HCT116 (cell line): ENCODE measurements at regions not wholly inside any gene's neighbourhood (a gene's known extent, or its start where the extent isn't known, plus 50 kb on each side); places are given as distances from the start of the nearest gene placed in this dataset.

Experiments
- ATAC-seq: fragments of 200-7000 bp; cut with Tn5 transposase; 2 replicates; pipeline ENCODE4 v1.9.1; 2020; ENCODE audit warnings: mild to moderate bottlenecking, moderate library complexity
- BruUV-seq: library from RNA; stranded (reverse); fragments of 400-500 nt; replicated peaks from 2 replicates; lab custom pipeline; 2021; lab: Mats Ljungman, UMichigan
- CTCF ChIA-PET: fragments of 300-600 bp; sonication (Branson Sonifier 250); formaldehyde crosslinking; loops from one replicate; lab custom pipeline; 2021; ENCODE audit warnings: antibody characterized with exemption; lab: Charles Lee
- POLR2A ChIA-PET: fragments of 300-600, 350-600 bp; sonication (Branson Sonifier 250); formaldehyde crosslinking; loops from one replicate; lab custom pipeline; 2021; ENCODE audit warnings: antibody characterized with exemption; lab: Charles Lee
- RAD21 ChIA-PET, 2 experiments: fragments of 300-600 bp; sonication (Branson Sonifier 250); formaldehyde crosslinking; loops; one replicate each; lab custom pipeline; 2023; ENCODE audit warnings: low total read pairs in 2 of 2; ENCODE audit not compliant: uncharacterized antibody in 2 of 2, unreplicated experiment in 2 of 2, low non-redundant PET in 1 of 2; lab: Charles Lee
- DNase-seq: peaks from one replicate; pipeline ENCODE4 v3.0.0-alpha.2; 2010; ENCODE audit warnings: low read depth, low spot score
- H2AFZ ChIP-seq: fragments of 200-600 bp; shearing (Covaris generic), sonication (generic); 2 replicates; pipeline ENCODE4 v1.6.1; 2017; ENCODE audit warnings: low read depth, mixed run types, mixed read lengths, antibody characterized with exemption, low read length; ENCODE audit not compliant: poor library complexity, severe bottlenecking
- H3K27ac ChIP-seq: 2 replicates; pipeline ENCODE4 v1.5.1; 2012; ENCODE audit warnings: low read depth, low read length
- H3K27me3 ChIP-seq: fragments of 200-600 bp; sonication (generic); 2 replicates; pipeline ENCODE4 v1.6.1; 2016; ENCODE audit warnings: mixed run types, low read length, mixed read lengths; ENCODE audit not compliant: insufficient read depth
- H3K36me3 ChIP-seq, 2 experiments: fragments of 200-500 bp in 1 of 2; fragments of 200-600 bp in 1 of 2; sonication (Bioruptor generic) in 1 of 2; sonication (generic) in 1 of 2; 2 replicates each; pipeline versions ENCODE4 v1.5.1 to v1.6.1; 2014 to 2016; ENCODE audit warnings: low read length in 2 of 2, inconsistent platforms in 1 of 2, mixed read lengths in 1 of 2, mixed run types in 1 of 2; ENCODE audit not compliant: insufficient read depth in 2 of 2, control insufficient read depth in 1 of 2
- H3K4me1 ChIP-seq, 2 experiments: fragments of 200-600 bp in 1 of 2; sonication (generic) in 1 of 2; 2 replicates each; pipeline versions ENCODE4 v1.5.1 to v1.6.1; 2012 to 2017; ENCODE audit warnings: low read length in 2 of 2, inconsistent platforms in 1 of 2, mild to moderate bottlenecking in 1 of 2, mixed read lengths in 1 of 2, mixed run types in 1 of 2, moderate library complexity in 1 of 2; ENCODE audit not compliant: insufficient read depth in 2 of 2, control insufficient read depth in 1 of 2
- H3K4me2 ChIP-seq: fragments of 200-600 bp; sonication (generic); 2 replicates; pipeline ENCODE4 v1.6.1; 2017; ENCODE audit warnings: mixed run types, low read length, mixed read lengths
- H3K4me3 ChIP-seq, 2 experiments: fragments of 200-600 bp in 1 of 2; sonication (generic) in 1 of 2; replicated peaks in 1 of 2; 2 replicates each; pipeline ENCODE4 v1.5.1; 2011 to 2016; ENCODE audit warnings: low read length in 2 of 2, control low read depth in 1 of 2, low read depth in 1 of 2, mild to moderate bottlenecking in 1 of 2, mixed read lengths in 1 of 2, mixed run types in 1 of 2
- H3K79me2 ChIP-seq: fragments of 200-600 bp; sonication (generic); 2 replicates; pipeline ENCODE4 v1.6.1; 2017; ENCODE audit warnings: mild to moderate bottlenecking, mixed run types, low read length, moderate library complexity, mixed read lengths; ENCODE audit not compliant: insufficient read depth
- H3K9ac ChIP-seq: fragments of 200-600 bp; sonication (generic); 2 replicates; pipeline ENCODE4 v1.6.1; 2016; ENCODE audit warnings: low read length, mixed read lengths
- H3K9me2 ChIP-seq: fragments of 200-600 bp; sonication (generic), shearing (Covaris generic); 2 replicates; pipeline ENCODE4 v1.6.1; 2017; ENCODE audit warnings: mixed run types, mild to moderate bottlenecking, moderate library complexity; ENCODE audit not compliant: insufficient read depth
- H3K9me3 ChIP-seq, 2 experiments: fragments of 200-500 bp in 1 of 2; fragments of 200-600 bp in 1 of 2; sonication (Bioruptor generic) in 1 of 2; sonication (generic) in 1 of 2; 2 replicates each; pipeline ENCODE4 v1.6.1; 2014 to 2017; ENCODE audit warnings: low read length in 2 of 2, mixed read lengths in 2 of 2, inconsistent platforms in 1 of 2, low read depth in 1 of 2, mild to moderate bottlenecking in 1 of 2, mixed run types in 1 of 2, moderate library complexity in 1 of 2; ENCODE audit not compliant: control insufficient read depth in 1 of 2, insufficient read depth in 1 of 2
- H4K20me1 ChIP-seq: fragments of 200-600 bp; sonication (generic), shearing (Covaris generic); 2 replicates; pipeline ENCODE4 v1.6.1; 2017; ENCODE audit warnings: mixed run types, mild to moderate bottlenecking, moderate library complexity; ENCODE audit not compliant: insufficient read depth
- CEBPB ChIP-seq: IDR thresholded peaks from 2 replicates; pipeline ENCODE4 v1.6.1; 2012; ENCODE audit warnings: low read depth
- EGR1 ChIP-seq: IDR thresholded peaks from 2 replicates; pipeline ENCODE4 v1.6.1; 2012; ENCODE audit warnings: low read depth
- ELF1 ChIP-seq: IDR thresholded peaks from 2 replicates; pipeline ENCODE4 v1.6.1; 2012; ENCODE audit warnings: low read depth, borderline replicate concordance
- JUND ChIP-seq: IDR thresholded peaks from 2 replicates; pipeline ENCODE4 v1.6.1; 2012
- POLR2A ChIP-seq: IDR thresholded peaks from 2 replicates; pipeline ENCODE4 v1.7.0; 2011; ENCODE audit warnings: borderline replicate concordance; ENCODE audit not compliant: insufficient read depth, insufficient read length; ENCODE audit errors: extremely low read depth
- POLR2AphosphoS5 ChIP-seq: IDR thresholded peaks from 2 replicates; pipeline ENCODE4 v1.6.1; 2011; ENCODE audit warnings: mild to moderate bottlenecking, low read depth, low read length, moderate library complexity
- RAD21 ChIP-seq: IDR thresholded peaks from 2 replicates; pipeline ENCODE4 v1.6.1; 2012; ENCODE audit warnings: low read depth, mild to moderate bottlenecking
- REST ChIP-seq: IDR thresholded peaks from 2 replicates; pipeline ENCODE4 v1.6.1; 2012; ENCODE audit warnings: low read depth
- SIN3A ChIP-seq: IDR thresholded peaks from 2 replicates; pipeline ENCODE4 v1.6.1; 2012; ENCODE audit warnings: low read depth
- SP1 ChIP-seq: IDR thresholded peaks from 2 replicates; pipeline ENCODE4 v1.6.1; 2012; ENCODE audit warnings: low read depth
- YY1 ChIP-seq: IDR thresholded peaks from 2 replicates; pipeline ENCODE4 v1.6.1; 2011; ENCODE audit warnings: low read length, low read depth, moderate library complexity, mild to moderate bottlenecking; ENCODE audit not compliant: insufficient replicate concordance; ENCODE audit errors: extremely low read depth
- intact Hi-C: fragments of 100-400 bp; cut with micrococcal nuclease; formaldehyde crosslinking; loops from 2 replicates; pipeline ENCODE4 v1.10.0; 2022
- TF ChIP-seq, protein P1 (sequence below): IDR thresholded peaks from 2 replicates; pipeline ENCODE4 v1.6.1; 2011; ENCODE audit warnings: mild to moderate bottlenecking, low read length, moderate library complexity; ENCODE audit not compliant: insufficient replicate concordance; ENCODE audit errors: extremely low read depth
- TF ChIP-seq, protein P2 (sequence below), 3 experiments: fragments of 200-600 bp in 1 of 3; sonication (generic) in 1 of 3; IDR thresholded peaks in 2 of 3; conservative IDR thresholded peaks in 1 of 3; 2 replicates each; pipeline ENCODE4 v1.5.1; 2012 to 2017; ENCODE audit warnings: low read depth in 2 of 3, low read length in 2 of 3, antibody characterized with exemption in 1 of 3, borderline replicate concordance in 1 of 3, control low read depth in 1 of 3, mild to moderate bottlenecking in 1 of 3, mixed read lengths in 1 of 3, mixed run types in 1 of 3, moderate library complexity in 1 of 3; ENCODE audit not compliant: insufficient read depth in 1 of 3

DNA sequence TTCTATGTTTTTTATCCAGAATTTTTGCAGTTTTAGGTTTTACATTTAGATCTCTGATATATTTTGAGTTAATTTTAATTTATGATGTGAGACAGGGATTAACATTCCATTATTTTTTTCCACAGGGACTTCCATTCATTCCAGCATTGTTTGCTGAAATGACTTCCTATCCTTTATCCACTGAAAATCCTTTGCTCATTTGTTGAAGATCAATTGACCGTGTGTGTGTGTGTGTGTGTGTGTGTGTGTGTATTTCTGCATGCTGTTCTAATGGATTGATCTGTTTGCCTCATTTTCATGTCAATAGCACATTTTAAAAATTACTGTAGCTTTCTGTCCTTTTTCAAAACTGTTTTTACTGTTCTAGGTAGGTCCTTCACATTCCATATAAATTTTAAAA, 480.3 kb downstream of the DSC3 start:
- H3K9me3 ChIP-seq = no peaks in the 10 kb centered on the region
- ChIA-PET POLR2A (no interaction called here), CTCF (no interaction called here), RAD21 (no interaction called here)
- ATAC-seq (no peak), DNase-seq (no peak)
- intact Hi-C loops = no loop called here
- H3K4me2 ChIP-seq = no peak overlapping the region
- no peak overlapping the region for H3K9ac ChIP-seq
- H3K27me3 ChIP-seq = no peaks in the 10 kb centered on the region
- H3K79me2 ChIP-seq = no peaks in the 10 kb centered on the region
- no TSS peak for BruUV-seq
- no peaks in the 10 kb centered on the region for H4K20me1 ChIP-seq
- no peaks in the 10 kb centered on the region for H3K36me3 ChIP-seq
- no peak overlapping the region for H3K4me3 ChIP-seq
- no peaks in the 10 kb centered on the region for H3K4me1 ChIP-seq
- H3K27ac ChIP-seq = no peak overlapping the region
- H3K9me2 ChIP-seq = no peaks in the 10 kb centered on the region
- no peak for TF ChIP-seq EGR1
- no peak for TF ChIP-seq POLR2AphosphoS5
- TF ChIP-seq, protein P1, sequence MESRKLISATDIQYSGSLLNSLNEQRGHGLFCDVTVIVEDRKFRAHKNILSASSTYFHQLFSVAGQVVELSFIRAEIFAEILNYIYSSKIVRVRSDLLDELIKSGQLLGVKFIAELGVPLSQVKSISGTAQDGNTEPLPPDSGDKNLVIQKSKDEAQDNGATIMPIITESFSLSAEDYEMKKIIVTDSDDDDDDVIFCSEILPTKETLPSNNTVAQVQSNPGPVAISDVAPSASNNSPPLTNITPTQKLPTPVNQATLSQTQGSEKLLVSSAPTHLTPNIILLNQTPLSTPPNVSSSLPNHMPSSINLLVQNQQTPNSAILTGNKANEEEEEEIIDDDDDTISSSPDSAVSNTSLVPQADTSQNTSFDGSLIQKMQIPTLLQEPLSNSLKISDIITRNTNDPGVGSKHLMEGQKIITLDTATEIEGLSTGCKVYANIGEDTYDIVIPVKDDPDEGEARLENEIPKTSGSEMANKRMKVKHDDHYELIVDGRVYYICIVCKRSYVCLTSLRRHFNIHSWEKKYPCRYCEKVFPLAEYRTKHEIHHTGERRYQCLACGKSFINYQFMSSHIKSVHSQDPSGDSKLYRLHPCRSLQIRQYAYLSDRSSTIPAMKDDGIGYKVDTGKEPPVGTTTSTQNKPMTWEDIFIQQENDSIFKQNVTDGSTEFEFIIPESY = no peak
- H2AFZ ChIP-seq = no peak overlapping the region

DNA sequence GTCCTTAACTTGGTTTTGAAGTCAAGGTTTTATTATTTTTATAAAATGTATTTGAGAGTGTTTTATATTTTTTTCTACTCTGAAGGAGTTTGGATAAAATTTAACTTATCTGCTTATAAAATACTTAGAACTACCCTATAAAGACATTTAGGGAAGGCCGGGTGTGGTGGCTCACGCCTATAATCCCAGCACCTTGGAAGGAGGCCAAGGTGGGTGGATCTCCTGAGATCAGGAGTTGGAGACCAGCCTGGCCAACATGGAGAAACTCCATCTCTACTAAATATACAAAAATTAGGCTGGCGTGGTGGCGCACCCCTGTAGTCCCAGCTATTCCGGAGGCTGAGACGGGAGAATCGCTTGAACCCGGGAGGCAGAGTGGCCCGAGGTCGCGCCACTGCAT, 486.4 kb downstream of the DSC3 start:
- no TSS peak for BruUV-seq
- no peak overlapping the region for H3K9ac ChIP-seq
- no peak for DNase-seq
- TF ChIP-seq YY1 (no peak), POLR2AphosphoS5 (no peak), RAD21 (no peak), JUND (no peak), REST (no peak), POLR2A (no peak), SIN3A (no peak), SP1 (no peak), CEBPB (no peak), ELF1 (no peak)
- TF ChIP-seq, protein P2, sequence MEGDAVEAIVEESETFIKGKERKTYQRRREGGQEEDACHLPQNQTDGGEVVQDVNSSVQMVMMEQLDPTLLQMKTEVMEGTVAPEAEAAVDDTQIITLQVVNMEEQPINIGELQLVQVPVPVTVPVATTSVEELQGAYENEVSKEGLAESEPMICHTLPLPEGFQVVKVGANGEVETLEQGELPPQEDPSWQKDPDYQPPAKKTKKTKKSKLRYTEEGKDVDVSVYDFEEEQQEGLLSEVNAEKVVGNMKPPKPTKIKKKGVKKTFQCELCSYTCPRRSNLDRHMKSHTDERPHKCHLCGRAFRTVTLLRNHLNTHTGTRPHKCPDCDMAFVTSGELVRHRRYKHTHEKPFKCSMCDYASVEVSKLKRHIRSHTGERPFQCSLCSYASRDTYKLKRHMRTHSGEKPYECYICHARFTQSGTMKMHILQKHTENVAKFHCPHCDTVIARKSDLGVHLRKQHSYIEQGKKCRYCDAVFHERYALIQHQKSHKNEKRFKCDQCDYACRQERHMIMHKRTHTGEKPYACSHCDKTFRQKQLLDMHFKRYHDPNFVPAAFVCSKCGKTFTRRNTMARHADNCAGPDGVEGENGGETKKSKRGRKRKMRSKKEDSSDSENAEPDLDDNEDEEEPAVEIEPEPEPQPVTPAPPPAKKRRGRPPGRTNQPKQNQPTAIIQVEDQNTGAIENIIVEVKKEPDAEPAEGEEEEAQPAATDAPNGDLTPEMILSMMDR (IDR thresholded peaks at IDR 0.05 in 2 of 3, conservative IDR thresholded peaks at IDR 0.05 in 1 of 3; ENCODE audit: borderline replicate concordance in 1 of 3, insufficient read depth in 1 of 3, low read depth in 2 of 3, low read length in 2 of 3) = no peak

More for the DNA sequence above, 486.4 kb downstream of the DSC3 start:
- H3K4me3 ChIP-seq = no peak overlapping the region
- H3K27me3 ChIP-seq = no peaks in the 10 kb centered on the region
- H2AFZ ChIP-seq = no peak overlapping the region
- POLR2A ChIA-PET = no interaction called here
- intact Hi-C loops = no loop called here
- H3K27ac ChIP-seq = no peak overlapping the region
- CTCF ChIA-PET = no interaction called here
- no peak overlapping the region for H3K4me2 ChIP-seq
- H3K9me3 ChIP-seq = no peaks in the 10 kb centered on the region
- no peaks in the 10 kb centered on the region for H3K9me2 ChIP-seq
- no peaks in the 10 kb centered on the region for H3K36me3 ChIP-seq
- no peak for ATAC-seq
- no peaks in the 10 kb centered on the region for H3K79me2 ChIP-seq
- H4K20me1 ChIP-seq = no peaks in the 10 kb centered on the region
- RAD21 ChIA-PET = no interaction called here
- no peaks in the 10 kb centered on the region for H3K4me1 ChIP-seq
